GM03348 (cell line): ENCODE measurements at regions not wholly inside any gene's neighbourhood (a gene's known extent, or its start where the extent isn't known, plus 50 kb on each side); places are given as distances from the start of the nearest gene placed in this dataset.
"Not testable (repeated sequence)": the region's sequence is repeated elsewhere in the genome, so short reads cannot be mapped to it uniquely, and the experiment has no call there.

ENCODE experiments used
- DNase-seq: peaks from one replicate; pipeline ENCODE4 v3.0.0; 2012; ENCODE audit warnings: low spot score

DNA sequence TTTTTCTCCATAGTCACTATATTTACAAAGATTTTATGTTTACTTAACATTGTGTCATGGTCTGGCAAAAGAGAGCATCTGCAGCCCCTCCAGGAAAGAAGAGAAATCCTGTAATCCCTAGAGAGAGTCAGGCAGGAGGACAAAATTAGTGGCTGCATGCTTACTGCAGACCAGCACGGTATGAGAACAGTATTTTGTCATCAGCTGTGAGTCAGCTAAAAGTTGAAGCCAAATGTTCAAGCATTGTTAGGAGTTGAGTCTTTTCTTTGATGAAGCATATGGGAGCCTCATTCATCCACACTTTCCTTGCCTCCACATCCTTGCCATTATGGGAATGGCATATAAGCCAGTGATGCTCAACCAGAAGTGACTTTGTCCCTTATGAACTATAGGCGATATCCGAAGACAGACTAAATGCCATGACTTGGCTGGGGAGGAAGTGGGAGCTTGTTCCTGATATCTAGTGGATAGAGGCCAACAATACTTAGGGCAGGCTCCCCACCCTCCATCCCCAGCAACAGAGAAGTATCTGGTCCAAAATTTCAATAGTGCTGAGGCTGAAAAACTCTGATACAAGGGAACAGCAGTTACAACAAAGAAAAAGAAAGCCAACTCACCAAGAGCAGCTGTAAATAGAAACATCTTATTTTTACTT is 112.0 kb upstream of the OR5AK2 start:
- peak; percentile 16 for DNase-seq

- no peak for DNase-seq
Measured at GRCh38 chr11:56855217-56855616, 106.7 kb upstream of the OR9G4 start.

DNA sequence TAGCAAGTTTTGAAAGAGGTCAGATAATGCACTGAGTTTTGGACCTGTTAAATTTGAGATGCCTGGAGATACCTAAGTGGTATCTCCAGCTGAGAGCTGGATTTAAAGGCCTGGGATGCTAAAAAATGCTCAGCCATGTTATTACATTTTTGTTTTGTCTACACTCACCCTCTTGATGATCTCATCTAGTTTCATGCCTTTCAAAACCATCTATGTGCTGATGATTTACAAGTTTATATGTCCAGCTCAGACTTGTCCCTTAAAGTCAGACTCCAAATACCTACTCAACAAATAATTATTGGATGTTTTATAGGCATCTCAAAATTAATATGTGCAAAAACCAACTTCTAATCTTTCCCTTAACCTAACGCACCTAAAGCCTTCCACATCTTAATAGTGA is 103.6 kb upstream of the OR9G4 start:
- DNase-seq, result no peak

- DNase-seq, result no peak
Measured at GRCh38 chr11:56849852-56850251, 101.4 kb upstream of the OR9G4 start.

DNA sequence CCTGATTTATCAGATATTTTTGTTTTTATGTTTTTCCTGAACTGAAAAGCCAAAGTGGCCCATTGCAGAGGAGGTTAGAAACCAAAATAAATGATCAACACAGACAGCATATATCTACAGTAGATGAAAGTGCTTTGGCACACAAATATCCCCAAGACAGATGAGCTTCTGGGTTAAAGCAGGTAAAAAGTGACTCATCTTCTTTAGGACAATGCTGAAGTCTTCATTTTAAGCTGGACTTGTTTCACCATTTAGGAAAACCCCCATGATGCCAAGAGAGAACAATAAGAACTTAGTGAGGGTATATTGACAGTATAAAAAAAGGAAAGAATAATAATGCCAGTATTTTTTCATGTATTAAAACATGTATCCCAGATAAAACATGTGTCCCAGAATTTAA is 100.8 kb upstream of the OR9G4 start:
- DNase-seq, result no peak

GRCh38 chr11:56848141-56848809 is 99.8 kb upstream of the OR9G4 start:
- no peak for DNase-seq

DNA sequence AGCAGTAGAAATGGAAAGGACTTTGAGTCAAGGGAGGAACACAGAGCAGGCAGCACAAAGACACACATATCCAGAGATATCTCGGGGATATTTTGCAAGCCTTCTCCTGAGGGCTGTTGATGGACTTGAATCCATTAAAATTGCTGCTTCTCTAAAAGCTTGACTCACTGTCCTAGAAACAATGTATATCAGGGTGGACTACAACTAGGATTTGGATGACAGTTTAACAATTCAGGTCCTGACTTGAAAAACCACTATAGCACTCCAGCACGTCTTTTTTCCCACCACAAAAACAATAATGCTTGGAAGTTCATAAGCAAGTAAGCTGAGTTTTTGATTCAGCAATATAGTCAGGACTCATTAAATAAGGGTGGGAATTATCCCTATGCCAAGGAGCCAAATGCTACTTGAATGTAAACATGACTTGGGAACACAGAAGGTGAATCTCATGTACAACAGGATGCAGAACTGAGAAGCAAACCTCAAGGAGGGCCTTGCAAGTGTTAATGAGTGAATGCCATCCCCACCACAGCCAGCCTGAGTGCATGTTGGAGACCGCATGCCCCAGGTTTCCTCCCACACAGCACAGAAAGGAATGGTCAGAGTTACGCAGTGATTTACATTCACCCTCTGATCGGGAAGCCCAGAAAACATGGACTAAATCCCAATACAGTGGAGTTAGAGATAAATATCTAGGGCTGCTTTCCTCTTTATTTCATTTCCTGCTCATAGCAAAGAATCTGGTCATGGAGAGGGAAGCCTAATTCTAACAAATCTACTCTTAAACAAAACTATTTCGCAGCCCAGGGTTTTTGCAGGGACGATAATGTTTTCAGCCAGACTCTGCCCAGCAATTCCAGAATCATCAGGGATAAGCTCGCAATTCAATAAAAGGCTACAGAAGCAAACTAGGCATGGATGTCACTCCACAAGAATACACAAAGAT is 98.4 kb upstream of the OR9G4 start:
- no peak for DNase-seq

- no peak for DNase-seq
Measured at GRCh38 chr11:56845121-56845732, 96.7 kb upstream of the OR9G4 start.

DNA sequence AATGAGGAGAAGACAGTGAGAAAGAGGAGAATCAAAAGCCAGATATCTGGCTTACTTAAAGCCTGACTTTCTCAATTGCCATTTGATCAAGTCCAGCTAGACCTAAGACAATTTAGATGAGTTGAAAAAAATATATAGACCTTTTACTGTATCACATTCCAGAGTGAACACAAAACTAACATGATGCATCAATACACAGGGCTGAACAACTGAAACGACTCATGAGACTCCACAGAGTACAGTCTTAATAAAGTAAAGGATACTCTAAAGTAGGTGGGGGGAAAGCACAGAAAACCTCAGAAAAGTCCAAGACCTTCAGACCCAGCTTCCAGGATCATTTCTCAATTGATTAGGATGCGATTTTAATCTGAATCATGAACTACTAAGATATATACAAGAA is 95.3 kb upstream of the OR9G4 start:
- DNase-seq, result no peak

GRCh38 chr11:56842814-56843794 is 94.6 kb upstream of the OR9G4 start:
- DNase-seq, result no peak

GRCh38 chr11:56841210-56841810 is 92.8 kb upstream of the OR9G4 start:
- peak; percentile 72 for DNase-seq

GRCh38 chr11:56827357-56827756 is 78.9 kb upstream of the OR9G4 start:
- not testable (repeated sequence) for DNase-seq

DNA sequence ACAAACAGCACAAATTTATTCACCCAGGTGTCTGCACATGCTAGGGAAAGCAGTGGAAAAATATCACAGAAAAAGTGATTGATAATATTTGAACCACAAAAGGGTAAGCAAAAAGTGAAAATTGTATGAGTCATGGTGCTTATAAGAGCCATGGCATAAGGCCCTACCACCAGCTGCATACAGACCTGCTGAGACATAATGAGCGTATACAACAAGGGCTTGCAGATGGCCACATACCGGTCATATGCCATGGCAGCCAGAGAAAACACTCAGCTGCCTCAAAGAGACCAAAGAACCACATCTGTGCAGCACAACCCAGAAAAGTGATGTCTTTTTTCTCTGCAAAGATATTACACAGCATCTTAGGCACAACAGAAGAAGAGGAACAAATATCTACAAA is 71.4 kb upstream of the OR9G4 start:
- no peak for DNase-seq

GRCh38 chr11:56817661-56818060 is 69.2 kb upstream of the OR9G4 start:
- DNase-seq, result no peak

GRCh38 chr11:56816259-56816658 is 67.8 kb upstream of the OR9G4 start:
- no peak for DNase-seq

DNA sequence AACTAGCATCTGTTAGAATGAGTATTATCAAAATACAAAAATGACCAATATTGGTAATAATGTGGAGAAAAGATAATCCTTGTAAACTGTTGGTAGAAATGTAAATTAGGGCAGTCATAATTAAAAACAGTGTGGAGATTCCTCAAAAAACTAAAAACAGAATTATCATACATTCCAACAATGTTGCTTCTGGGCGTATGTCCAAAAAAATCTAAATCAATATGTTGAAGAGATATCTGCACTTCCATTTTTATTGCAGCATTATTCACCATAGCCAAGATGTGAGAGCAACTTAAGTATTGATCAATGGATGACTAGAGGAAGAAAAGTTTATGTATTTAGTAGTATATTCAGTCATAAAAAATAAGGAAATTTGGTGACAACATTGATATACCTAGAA is 59.8 kb upstream of the OR9G4 start:
- DNase-seq, result no peak

GRCh38 chr11:56799691-56800210 is 51.3 kb upstream of the OR9G4 start:
- DNase-seq, result no peak
